Brain microvascular endothelial cell (primary cell): ENCODE measurements at regions not wholly inside any gene's neighbourhood (a gene's known extent, or its start where the extent isn't known, plus 50 kb on each side); places are given as distances from the start of the nearest gene placed in this dataset.

ENCODE experiments used
- DNase-seq: peaks from one replicate; pipeline ENCODE4 v3.0.0-alpha.2; 2020
- H3K27ac ChIP-seq: fragments of 250-450 bp; sonication (Bioruptor Pico); 2 replicates; pipeline ENCODE4 v1.5.1; 2020; ENCODE audit warnings: mild to moderate bottlenecking, moderate library complexity
- H3K27me3 ChIP-seq: fragments of 250-450 bp; sonication (Bioruptor Pico); replicated peaks from 2 replicates; pipeline ENCODE4 v1.5.1; 2020; ENCODE audit warnings: mild to moderate bottlenecking
- H3K36me3 ChIP-seq: fragments of 250-450 bp; sonication (Bioruptor Pico); replicated peaks from 2 replicates; pipeline ENCODE4 v1.5.1; 2020; ENCODE audit warnings: mild to moderate bottlenecking
- H3K4me3 ChIP-seq: 2 replicates; pipeline ENCODE4 v1.5.1; 2011; ENCODE audit warnings: low read depth, mild to moderate bottlenecking, control low read depth, low read length, moderate library complexity
- in situ Hi-C: cut with HindIII; loops from 2 replicates; pipeline ENCODE4 v1.10.0; 2017; ENCODE audit warnings: low sequenced_read_pairs, low pct_ligation_motif_present
- TF ChIP-seq, protein P1 (sequence below): IDR thresholded peaks from 2 replicates; pipeline ENCODE4 v1.5.1; 2011; ENCODE audit warnings: low read depth, mild to moderate bottlenecking, moderate library complexity, low read length, control low read depth, inconsistent platforms; ENCODE audit errors: missing control alignments

DNA sequence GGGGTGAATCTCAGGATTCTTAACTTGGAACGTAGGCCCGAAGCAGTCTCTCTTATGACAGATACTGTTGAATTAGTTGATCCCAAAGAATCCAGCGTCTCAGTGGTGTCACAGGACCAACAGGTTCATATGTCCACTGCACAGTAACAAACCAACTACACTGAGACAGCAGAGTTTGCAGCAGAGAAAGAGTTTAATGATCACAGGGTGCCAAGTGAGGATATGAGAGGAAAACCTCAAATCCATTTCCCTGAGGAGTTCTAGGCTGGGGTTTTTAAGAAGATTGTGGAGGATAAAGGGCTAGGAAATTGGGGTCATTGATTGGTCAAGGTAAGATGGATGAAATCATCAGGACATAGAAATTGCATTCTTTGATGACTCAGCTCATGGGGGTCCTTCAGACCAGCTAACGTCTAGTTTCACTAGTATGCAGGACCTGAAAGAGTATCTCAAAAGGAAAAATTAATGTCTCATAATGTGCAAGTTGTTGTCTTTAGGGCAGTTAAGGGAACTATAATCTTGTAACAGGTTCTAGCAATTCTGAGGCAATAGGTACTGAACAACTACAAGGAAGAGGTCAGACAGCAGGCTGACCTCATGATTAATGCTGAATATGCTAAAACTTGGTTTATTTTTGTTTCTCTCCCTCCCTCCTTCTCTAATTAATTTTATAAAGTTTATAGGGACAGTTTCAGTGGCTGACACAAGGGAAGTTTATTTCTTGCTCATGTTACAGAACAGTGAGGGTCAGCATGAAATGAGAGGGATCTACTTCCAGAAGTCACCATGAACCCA is 310.9 kb upstream of the NEBL start:
- no peaks in the 10 kb centered on the region for H3K36me3 ChIP-seq
- TF ChIP-seq, protein P1, sequence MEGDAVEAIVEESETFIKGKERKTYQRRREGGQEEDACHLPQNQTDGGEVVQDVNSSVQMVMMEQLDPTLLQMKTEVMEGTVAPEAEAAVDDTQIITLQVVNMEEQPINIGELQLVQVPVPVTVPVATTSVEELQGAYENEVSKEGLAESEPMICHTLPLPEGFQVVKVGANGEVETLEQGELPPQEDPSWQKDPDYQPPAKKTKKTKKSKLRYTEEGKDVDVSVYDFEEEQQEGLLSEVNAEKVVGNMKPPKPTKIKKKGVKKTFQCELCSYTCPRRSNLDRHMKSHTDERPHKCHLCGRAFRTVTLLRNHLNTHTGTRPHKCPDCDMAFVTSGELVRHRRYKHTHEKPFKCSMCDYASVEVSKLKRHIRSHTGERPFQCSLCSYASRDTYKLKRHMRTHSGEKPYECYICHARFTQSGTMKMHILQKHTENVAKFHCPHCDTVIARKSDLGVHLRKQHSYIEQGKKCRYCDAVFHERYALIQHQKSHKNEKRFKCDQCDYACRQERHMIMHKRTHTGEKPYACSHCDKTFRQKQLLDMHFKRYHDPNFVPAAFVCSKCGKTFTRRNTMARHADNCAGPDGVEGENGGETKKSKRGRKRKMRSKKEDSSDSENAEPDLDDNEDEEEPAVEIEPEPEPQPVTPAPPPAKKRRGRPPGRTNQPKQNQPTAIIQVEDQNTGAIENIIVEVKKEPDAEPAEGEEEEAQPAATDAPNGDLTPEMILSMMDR: no peak
- H3K27me3 ChIP-seq: no peaks in the 10 kb centered on the region
- in situ Hi-C loops: no loop called here
- no peak for DNase-seq
- H3K4me3 ChIP-seq: no peak overlapping the region
- no peak overlapping the region for H3K27ac ChIP-seq

DNA sequence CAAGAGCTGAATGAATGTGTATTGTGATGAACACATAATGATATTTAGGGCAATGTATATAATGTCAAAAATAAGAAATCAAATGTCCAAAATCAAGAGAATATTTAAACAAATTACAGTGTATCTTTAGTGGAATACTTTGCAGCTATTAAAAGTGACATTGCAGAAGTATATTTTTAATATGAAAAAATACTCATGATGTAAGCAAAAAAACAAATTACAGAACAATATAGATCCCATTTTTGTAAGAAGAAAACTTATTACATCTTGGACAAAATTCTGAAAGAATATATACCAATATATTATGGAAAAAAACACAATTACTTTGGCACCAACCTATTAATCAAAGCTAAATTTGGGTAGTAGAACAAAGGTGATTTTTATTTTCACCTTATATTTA is 308.2 kb upstream of the NEBL start:
- no peak overlapping the region for H3K4me3 ChIP-seq
- no peak overlapping the region for H3K27ac ChIP-seq
- no peak for DNase-seq
- H3K27me3 ChIP-seq: no peaks in the 10 kb centered on the region
- H3K36me3 ChIP-seq: no peaks in the 10 kb centered on the region
- in situ Hi-C loops: no loop called here
- TF ChIP-seq, protein P1: no peak

GRCh38 chr10:21203473-21204107 is 306.5 kb upstream of the NEBL start:
- Histone ChIP-seq H3K27me3 (no peaks in the 10 kb centered on the region), H3K36me3 (no peaks in the 10 kb centered on the region), H3K4me3 (no peak overlapping the region), H3K27ac (no peak overlapping the region)
- DNase-seq: no peak
- in situ Hi-C loops: no loop called here
- TF ChIP-seq, protein P1: no peak

DNA sequence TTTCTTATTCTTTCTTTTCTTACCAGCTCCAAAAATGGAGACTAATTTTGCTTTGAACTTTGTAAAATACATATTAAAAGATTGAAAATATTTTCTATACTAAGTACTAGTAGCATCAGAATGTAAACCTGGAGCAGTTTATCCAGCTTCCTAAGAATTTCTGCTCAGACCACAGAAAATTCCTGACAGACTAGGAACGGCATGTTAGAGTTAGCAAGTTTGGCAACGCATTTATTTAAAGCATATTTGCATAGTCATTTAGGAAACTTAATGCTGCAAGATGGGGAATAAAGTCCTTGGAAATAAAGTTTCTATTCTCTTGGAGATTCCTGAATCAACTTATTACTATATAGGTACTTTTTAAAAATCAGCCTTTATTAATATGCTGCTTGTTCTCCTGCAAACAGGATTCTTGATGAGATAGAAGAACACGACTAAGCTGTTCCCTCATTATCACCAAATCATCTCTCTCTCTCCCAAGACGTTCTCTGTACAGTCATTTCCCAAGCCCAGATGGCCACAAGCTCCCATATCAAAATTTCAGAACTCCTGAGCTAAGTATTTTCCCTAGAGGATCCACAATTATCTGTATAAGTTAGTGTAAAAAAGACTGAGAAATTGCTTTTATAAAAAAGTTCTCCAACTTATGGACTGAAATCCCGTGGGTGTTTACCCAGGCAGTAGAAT is 305.8 kb upstream of the NEBL start:
- TF ChIP-seq, protein P1: no peak
- in situ Hi-C loops: no loop called here
- DNase-seq: no peak
- Histone ChIP-seq H3K4me3 (no peak overlapping the region), H3K27ac (no peak overlapping the region), H3K36me3 (no peaks in the 10 kb centered on the region), H3K27me3 (no peaks in the 10 kb centered on the region)

DNA sequence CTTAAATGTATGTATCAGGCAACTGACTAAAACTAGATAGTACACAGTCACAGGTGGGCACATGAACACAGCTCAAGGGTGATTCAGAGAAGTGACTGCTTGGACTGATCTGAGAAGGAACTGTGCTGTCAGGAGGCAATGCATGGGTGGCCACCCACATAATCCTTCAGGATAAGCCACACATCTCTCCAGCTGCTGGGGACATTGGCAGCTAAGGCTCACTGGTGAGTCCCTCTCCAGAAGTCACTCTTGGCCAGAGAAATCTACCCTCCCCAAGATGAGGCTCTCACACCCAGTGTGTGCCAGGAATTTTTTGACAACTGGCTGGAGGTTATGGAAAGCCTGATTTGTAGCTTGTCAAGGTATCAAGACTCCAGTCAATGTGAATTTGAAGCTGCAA is 302.4 kb upstream of the NEBL start:
- no peak for DNase-seq
- Histone ChIP-seq H3K36me3 (no peaks in the 10 kb centered on the region), H3K27me3 (no peaks in the 10 kb centered on the region), H3K27ac (no peak overlapping the region), H3K4me3 (no peak overlapping the region)
- TF ChIP-seq, protein P1: no peak
- in situ Hi-C loops: no loop called here
